ENCODE measurements at regions not wholly inside any gene's neighbourhood (a gene's known extent, or its start where the extent isn't known, plus 50 kb on each side); places are given as distances from the start of the nearest gene placed in this dataset.

GRCh38 chr13:80086304-80086721, 254.6 kb downstream of the SPRY2 start (continued):
- TF ChIP-seq, protein P1, sequence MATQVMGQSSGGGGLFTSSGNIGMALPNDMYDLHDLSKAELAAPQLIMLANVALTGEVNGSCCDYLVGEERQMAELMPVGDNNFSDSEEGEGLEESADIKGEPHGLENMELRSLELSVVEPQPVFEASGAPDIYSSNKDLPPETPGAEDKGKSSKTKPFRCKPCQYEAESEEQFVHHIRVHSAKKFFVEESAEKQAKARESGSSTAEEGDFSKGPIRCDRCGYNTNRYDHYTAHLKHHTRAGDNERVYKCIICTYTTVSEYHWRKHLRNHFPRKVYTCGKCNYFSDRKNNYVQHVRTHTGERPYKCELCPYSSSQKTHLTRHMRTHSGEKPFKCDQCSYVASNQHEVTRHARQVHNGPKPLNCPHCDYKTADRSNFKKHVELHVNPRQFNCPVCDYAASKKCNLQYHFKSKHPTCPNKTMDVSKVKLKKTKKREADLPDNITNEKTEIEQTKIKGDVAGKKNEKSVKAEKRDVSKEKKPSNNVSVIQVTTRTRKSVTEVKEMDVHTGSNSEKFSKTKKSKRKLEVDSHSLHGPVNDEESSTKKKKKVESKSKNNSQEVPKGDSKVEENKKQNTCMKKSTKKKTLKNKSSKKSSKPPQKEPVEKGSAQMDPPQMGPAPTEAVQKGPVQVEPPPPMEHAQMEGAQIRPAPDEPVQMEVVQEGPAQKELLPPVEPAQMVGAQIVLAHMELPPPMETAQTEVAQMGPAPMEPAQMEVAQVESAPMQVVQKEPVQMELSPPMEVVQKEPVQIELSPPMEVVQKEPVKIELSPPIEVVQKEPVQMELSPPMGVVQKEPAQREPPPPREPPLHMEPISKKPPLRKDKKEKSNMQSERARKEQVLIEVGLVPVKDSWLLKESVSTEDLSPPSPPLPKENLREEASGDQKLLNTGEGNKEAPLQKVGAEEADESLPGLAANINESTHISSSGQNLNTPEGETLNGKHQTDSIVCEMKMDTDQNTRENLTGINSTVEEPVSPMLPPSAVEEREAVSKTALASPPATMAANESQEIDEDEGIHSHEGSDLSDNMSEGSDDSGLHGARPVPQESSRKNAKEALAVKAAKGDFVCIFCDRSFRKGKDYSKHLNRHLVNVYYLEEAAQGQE (IDR thresholded peaks at IDR 0.05; ENCODE audit: low read depth) = no peak
- TF ChIP-seq EZH2phosphoT487 (IDR thresholded peaks at IDR 0.05; ENCODE audit: borderline replicate concordance) (no peak), FOSL1 (IDR thresholded peaks at IDR 0.05; ENCODE audit: low read depth) (no peak), EZH2 (IDR thresholded peaks at IDR 0.05) (no peak)

GRCh38 chr13:80083853-80084676, 256.9 kb downstream of the SPRY2 start:
- Histone ChIP-seq H3K27ac (ENCODE audit: low read depth, low read length) (no peak overlapping the region), H3K9me2 (ENCODE audit: insufficient read depth) (no peaks in the 10 kb centered on the region), H3K4me1 (ENCODE audit: control insufficient read depth in 1 of 2, insufficient read depth in 2 of 2, low read length in 2 of 2) (peaks cover 3 to 9% of the 10 kb centered on the region in 2 experiments; a peak in 3 of 4 replicates), H3K79me2 (ENCODE audit: insufficient read depth, low read length) (no peaks in the 10 kb centered on the region), H3K4me3 (replicated peaks in 1 of 2; ENCODE audit: low read depth in 1 of 2, low read length in 2 of 2) (no peak overlapping the region), H2AFZ (ENCODE audit: low read depth, low read length, poor library complexity, severe bottlenecking) (no peak overlapping the region), H3K9me3 (ENCODE audit: control insufficient read depth in 1 of 2, insufficient read depth in 1 of 2, low read depth in 1 of 2, low read length in 2 of 2) (no peaks in the 10 kb centered on the region; a peak in 1 of 4 replicates), H4K20me1 (ENCODE audit: insufficient read depth) (no peaks in the 10 kb centered on the region), H3K4me2 (ENCODE audit: low read length) (peak overlapping the region; percentile 45), H3K27me3 (ENCODE audit: insufficient read depth, low read length) (no peaks in the 10 kb centered on the region), H3K36me3 (ENCODE audit: control insufficient read depth in 1 of 2, insufficient read depth in 2 of 2, low read length in 2 of 2) (no peaks in the 10 kb centered on the region), H3K9ac (ENCODE audit: low read length) (no peak overlapping the region)
- RAD21 ChIA-PET (ENCODE audit: low non-redundant PET in 1 of 2, low total read pairs in 2 of 2, uncharacterized antibody in 2 of 2, unreplicated experiment in 2 of 2) = no interaction called here
- intact Hi-C loops (cut with micrococcal nuclease) = no loop called here
- DNase-seq (ENCODE audit: low read depth, low spot score) = no peak
- no peak for ATAC-seq
- POLR2A ChIA-PET = no interaction called here
- TF ChIP-seq FOSL1 (IDR thresholded peaks at IDR 0.05; ENCODE audit: low read depth) (peak; percentile 43; the same call in 1 of the 2 replicates), JUND (IDR thresholded peaks at IDR 0.05) (no peak), EGR1 (IDR thresholded peaks at IDR 0.05; ENCODE audit: low read depth) (no peak)
- CTCF ChIA-PET = no interaction called here
- no TSS peak for BruUV-seq (replicated peaks)
